Breast epithelium (tissue), 3 donors: ENCODE measurements at regions not wholly inside any gene's neighbourhood (a gene's known extent, or its start where the extent isn't known, plus 50 kb on each side); places are given as distances from the start of the nearest gene placed in this dataset.

Experiments
- POLR2A ChIP-seq: fragments of 450-650 bp; IDR thresholded peaks from one replicate; pipeline ENCODE4 v1.6.1; 2016; ENCODE audit warnings: antibody characterized with exemption, mild to moderate bottlenecking, moderate library complexity
- POLR2AphosphoS5 ChIP-seq, 3 donors: sonication (generic); formaldehyde crosslinking; IDR thresholded peaks; one replicate each; pipeline ENCODE4 v1.6.1; 2017; ENCODE audit warnings: antibody characterized with exemption in 3 of 3

- TF ChIP-seq POLR2AphosphoS5 (IDR thresholded peaks at IDR 0.05): no peak
- no peak for TF ChIP-seq POLR2A
Measured at GRCh38 chr4:151933122-151933827, 172.5 kb upstream of the GATB start.
